Osteocyte (in vitro differentiated cells): ENCODE measurements at regions not wholly inside any gene's neighbourhood (a gene's known extent, or its start where the extent isn't known, plus 50 kb on each side); places are given as distances from the start of the nearest gene placed in this dataset.

Experiments used
- DNase-seq: peaks from one replicate; pipeline ENCODE4 v3.0.0; 2021; ENCODE audit warnings: mixed read lengths; ENCODE audit not compliant: unreplicated experiment; ENCODE audit errors: extremely low spot score
- H3K27ac Mint-ChIP-seq: one replicate; pipeline ENCODE4 v1.8.0; 2021; ENCODE audit warnings: mild to moderate bottlenecking, mixed read lengths; ENCODE audit not compliant: unreplicated experiment
- H3K27me3 Mint-ChIP-seq: one replicate; pipeline ENCODE4 v1.8.0; 2021; ENCODE audit warnings: mixed read lengths; ENCODE audit not compliant: unreplicated experiment
- H3K36me3 Mint-ChIP-seq: one replicate; pipeline ENCODE4 v1.8.0; 2021; ENCODE audit warnings: mixed read lengths; ENCODE audit not compliant: unreplicated experiment
- H3K4me1 Mint-ChIP-seq: one replicate; pipeline ENCODE4 v1.8.0; 2021; ENCODE audit warnings: mixed read lengths; ENCODE audit not compliant: unreplicated experiment
- H3K4me3 Mint-ChIP-seq: one replicate; pipeline ENCODE4 v1.8.0; 2021; ENCODE audit warnings: mild to moderate bottlenecking, moderate library complexity, mixed read lengths; ENCODE audit not compliant: unreplicated experiment
- H3K9me3 Mint-ChIP-seq: one replicate; pipeline ENCODE4 v1.8.0; 2021; ENCODE audit warnings: mixed read lengths; ENCODE audit not compliant: unreplicated experiment
- CTCF ChIP-seq: fragments of 200-600 bp; sonication (generic); IDR thresholded peaks from 2 replicates; pipeline ENCODE4 v1.5.0; 2021; ENCODE audit warnings: antibody characterized with exemption, mild to moderate bottlenecking, moderate library complexity

DNA sequence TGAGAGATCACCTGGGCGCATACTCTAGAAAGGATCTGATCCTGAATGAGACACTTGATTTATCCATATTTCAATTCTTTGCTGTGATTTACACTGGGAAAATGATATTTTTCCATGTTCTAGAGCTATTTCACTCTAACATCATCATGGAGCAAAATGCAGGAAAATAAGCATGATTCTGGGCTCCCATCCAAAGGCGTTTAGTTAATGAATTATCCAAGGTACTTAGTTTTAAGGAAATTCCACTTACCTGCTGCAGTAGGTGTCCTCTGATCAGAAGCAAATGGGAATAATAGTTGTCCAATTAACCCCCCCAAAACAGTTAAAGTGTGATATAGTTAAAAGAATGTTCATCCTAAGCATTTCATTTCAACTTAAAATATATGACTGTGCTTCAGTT, 204.5 kb upstream of the PRKD1 start:
- no peak for TF ChIP-seq CTCF
- no peaks in the 10 kb centered on the region for H3K4me1 Mint-ChIP-seq
- H3K36me3 Mint-ChIP-seq = no peaks in the 10 kb centered on the region
- no peak overlapping the region for H3K4me3 Mint-ChIP-seq
- no peak overlapping the region for H3K27ac Mint-ChIP-seq
- H3K9me3 Mint-ChIP-seq = no peaks in the 10 kb centered on the region
- no peak for DNase-seq
- H3K27me3 Mint-ChIP-seq = no peaks in the 10 kb centered on the region

DNA sequence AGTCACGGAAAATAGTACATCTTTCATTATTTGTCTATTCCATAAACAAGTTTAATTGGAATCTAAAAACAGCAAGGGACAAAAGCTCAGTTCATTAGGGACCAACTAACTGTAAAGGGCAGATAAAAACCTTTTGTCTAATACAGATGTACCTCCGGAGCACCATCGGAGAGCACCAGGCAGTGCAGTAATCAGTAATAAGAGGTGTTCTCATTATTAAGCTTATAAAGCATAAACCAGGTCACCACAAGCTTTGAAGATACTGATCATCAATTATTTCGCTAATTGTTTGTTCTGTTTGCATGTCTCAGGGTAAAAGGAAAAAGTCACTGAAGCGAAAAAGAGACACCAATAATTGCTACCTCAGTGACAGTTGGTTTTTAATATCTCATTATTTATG, 207.3 kb upstream of the PRKD1 start:
- H3K9me3 Mint-ChIP-seq = no peaks in the 10 kb centered on the region
- H3K27me3 Mint-ChIP-seq = no peaks in the 10 kb centered on the region
- TF ChIP-seq CTCF = no peak
- DNase-seq = no peak
- H3K27ac Mint-ChIP-seq = no peak overlapping the region
- H3K4me1 Mint-ChIP-seq = no peaks in the 10 kb centered on the region
- no peaks in the 10 kb centered on the region for H3K36me3 Mint-ChIP-seq
- no peak overlapping the region for H3K4me3 Mint-ChIP-seq

GRCh38 chr14:30138567-30138966, 210.9 kb upstream of the PRKD1 start:
- Mint-ChIP-seq H3K4me1 (no peaks in the 10 kb centered on the region), H3K27me3 (no peaks in the 10 kb centered on the region), H3K9me3 (no peaks in the 10 kb centered on the region), H3K4me3 (no peak overlapping the region), H3K36me3 (no peaks in the 10 kb centered on the region), H3K27ac (no peak overlapping the region)
- no peak for DNase-seq
- TF ChIP-seq CTCF = no peak

DNA sequence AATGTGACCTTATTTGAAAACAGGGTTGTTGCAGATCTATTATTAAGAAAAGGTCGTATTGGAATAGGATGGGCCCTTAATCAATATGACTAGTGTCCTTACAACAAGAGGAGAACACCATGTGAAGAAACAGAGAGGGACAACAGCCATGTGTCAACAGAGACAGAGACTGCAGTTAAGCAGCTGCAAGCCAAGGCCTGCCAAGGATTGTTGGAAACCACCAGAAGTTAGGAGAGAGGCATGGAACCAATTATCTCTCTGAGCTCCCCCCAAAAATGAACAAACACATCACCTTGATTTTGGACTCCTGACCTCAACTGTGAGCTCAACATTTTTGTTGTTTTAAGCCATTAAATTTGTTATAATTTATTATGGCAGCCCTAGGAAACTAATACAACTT, 214.6 kb upstream of the PRKD1 start:
- no peaks in the 10 kb centered on the region for H3K4me1 Mint-ChIP-seq
- no peaks in the 10 kb centered on the region for H3K36me3 Mint-ChIP-seq
- H3K9me3 Mint-ChIP-seq = peaks cover 17% of the 10 kb centered on the region
- TF ChIP-seq CTCF = no peak
- no peak for DNase-seq
- H3K4me3 Mint-ChIP-seq = no peak overlapping the region
- no peaks in the 10 kb centered on the region for H3K27me3 Mint-ChIP-seq
- H3K27ac Mint-ChIP-seq = no peak overlapping the region

GRCh38 chr14:30143627-30144026, 216.0 kb upstream of the PRKD1 start:
- peaks cover 21% of the 10 kb centered on the region for H3K9me3 Mint-ChIP-seq
- H3K4me1 Mint-ChIP-seq = no peaks in the 10 kb centered on the region
- no peaks in the 10 kb centered on the region for H3K36me3 Mint-ChIP-seq
- H3K27ac Mint-ChIP-seq = no peak overlapping the region
- no peak overlapping the region for H3K4me3 Mint-ChIP-seq
- DNase-seq = no peak
- no peak for TF ChIP-seq CTCF
- H3K27me3 Mint-ChIP-seq = no peaks in the 10 kb centered on the region
